ENCODE measurements at regions not wholly inside any gene's neighbourhood (a gene's known extent, or its start where the extent isn't known, plus 50 kb on each side); places are given as distances from the start of the nearest gene placed in this dataset.

GRCh38 chr3:43966126-43966525 is 275.4 kb downstream of the ABHD5 start:
- ChIA-PET CTCF (no interaction called here), POLR2A (no interaction called here)
- Histone ChIP-seq H3K4me1 (ENCODE audit: control insufficient read depth in 2 of 2, insufficient read depth in 2 of 2, low read length in 2 of 2) (no peaks in the 10 kb centered on the region), H3K4me2 (replicated peaks; ENCODE audit: low read depth, low read length, poor library complexity, severe bottlenecking) (no peak overlapping the region), H2AFZ (ENCODE audit: insufficient read depth, low read depth, low read length, poor library complexity, severe bottlenecking) (no peak overlapping the region), H3K27ac (ENCODE audit: low read length in 2 of 2) (no peak overlapping the region), H3K79me2 (ENCODE audit: control insufficient read depth, insufficient read depth, low read length) (no peaks in the 10 kb centered on the region), H3K36me3 (replicated peaks in 1 of 2; ENCODE audit: control extremely low read depth in 1 of 2, control insufficient read depth in 1 of 2, extremely low read depth in 1 of 2, insufficient read depth in 2 of 2, low read length in 1 of 2) (no peaks in the 10 kb centered on the region), H3K27me3 (replicated peaks in 1 of 4; ENCODE audit: control extremely low read depth in 1 of 4, control insufficient read depth in 3 of 4, insufficient read depth in 4 of 4, low read length in 3 of 4) (peaks cover 0 to 5% (median 0%) of the 10 kb centered on the region in 4 experiments), H3K4me3 (ENCODE audit: control extremely low read depth in 1 of 5, extremely low read depth in 1 of 5, insufficient read depth in 1 of 5, low read depth in 2 of 5, low read length in 4 of 5) (no peak overlapping the region), H3K9ac (ENCODE audit: low read length) (no peak overlapping the region), H4K20me1 (ENCODE audit: control insufficient read depth, insufficient read depth, low read length, poor library complexity, severe bottlenecking) (no peaks in the 10 kb centered on the region), H3K9me3 (ENCODE audit: control extremely low read depth in 1 of 3, control insufficient read depth in 2 of 3, insufficient read depth in 1 of 3, low read length in 2 of 3) (no peaks in the 10 kb centered on the region)
- Mint-ChIP-seq H3K4me1 (no peaks in the 10 kb centered on the region), H3K27ac (no peak overlapping the region), H3K4me3 (no peak overlapping the region), H3K27me3 (peaks cover 16% of the 10 kb centered on the region), H3K9me3 (ENCODE audit: insufficient read depth) (no peaks in the 10 kb centered on the region)
- ATAC-seq (ENCODE audit: low read depth), result no peak
- 33% methylated on average over 1 of the region's 6 CpGs for WGBS (ENCODE audit: insufficient coverage)
- DNase-seq, result no peak
- intact Hi-C loops (cut with micrococcal nuclease), result no loop called here
- no peak for TF ChIP-seq EZH2 (IDR thresholded peaks at IDR 0.05; ENCODE audit: borderline replicate concordance, insufficient read depth, low read depth, low read length, poor library complexity, severe bottlenecking)
- TF ChIP-seq CTCF (IDR thresholded peaks at IDR 0.05), result no peak

GRCh38 chr3:43966530-43966929 is 275.2 kb upstream of the TOPAZ1 start:
- Histone ChIP-seq H3K27me3 (replicated peaks in 1 of 4; ENCODE audit: control extremely low read depth in 1 of 4, control insufficient read depth in 3 of 4, insufficient read depth in 4 of 4, low read length in 3 of 4) (peaks cover 0 to 5% (median 0%) of the 10 kb centered on the region in 4 experiments), H2AFZ (ENCODE audit: insufficient read depth, low read depth, low read length, poor library complexity, severe bottlenecking) (no peak overlapping the region), H3K27ac (ENCODE audit: low read length in 2 of 2) (no peak overlapping the region), H3K36me3 (replicated peaks in 1 of 2; ENCODE audit: control extremely low read depth in 1 of 2, control insufficient read depth in 1 of 2, extremely low read depth in 1 of 2, insufficient read depth in 2 of 2, low read length in 1 of 2) (no peaks in the 10 kb centered on the region), H3K9me3 (ENCODE audit: control extremely low read depth in 1 of 3, control insufficient read depth in 2 of 3, insufficient read depth in 1 of 3, low read length in 2 of 3) (no peaks in the 10 kb centered on the region), H3K4me3 (ENCODE audit: control extremely low read depth in 1 of 5, extremely low read depth in 1 of 5, insufficient read depth in 1 of 5, low read depth in 2 of 5, low read length in 4 of 5) (no peak overlapping the region), H3K9ac (ENCODE audit: low read length) (no peak overlapping the region), H3K4me1 (ENCODE audit: control insufficient read depth in 2 of 2, insufficient read depth in 2 of 2, low read length in 2 of 2) (no peaks in the 10 kb centered on the region), H3K79me2 (ENCODE audit: control insufficient read depth, insufficient read depth, low read length) (no peaks in the 10 kb centered on the region), H4K20me1 (ENCODE audit: control insufficient read depth, insufficient read depth, low read length, poor library complexity, severe bottlenecking) (no peaks in the 10 kb centered on the region), H3K4me2 (replicated peaks; ENCODE audit: low read depth, low read length, poor library complexity, severe bottlenecking) (no peak overlapping the region)
- Mint-ChIP-seq H3K4me3 (no peak overlapping the region), H3K27ac (no peak overlapping the region), H3K4me1 (no peaks in the 10 kb centered on the region), H3K9me3 (ENCODE audit: insufficient read depth) (no peaks in the 10 kb centered on the region), H3K27me3 (peaks cover 16% of the 10 kb centered on the region)
- no peak for TF ChIP-seq CTCF (IDR thresholded peaks at IDR 0.05)
- TF ChIP-seq EZH2 (IDR thresholded peaks at IDR 0.05; ENCODE audit: borderline replicate concordance, insufficient read depth, low read depth, low read length, poor library complexity, severe bottlenecking), result no peak
- DNase-seq, result no peak
- WGBS (ENCODE audit: insufficient coverage), result 100% methylated on average over 1 of the region's 3 CpGs
- POLR2A ChIA-PET, result no interaction called here
- ATAC-seq (ENCODE audit: low read depth), result no peak
- intact Hi-C loops (cut with micrococcal nuclease), result no loop called here
- CTCF ChIA-PET, result no interaction called here
